ENCODE measurements at regions not wholly inside any gene's neighbourhood (a gene's known extent, or its start where the extent isn't known, plus 50 kb on each side); places are given as distances from the start of the nearest gene placed in this dataset.
"Not testable (repeated sequence)": the region's sequence is repeated elsewhere in the genome, so short reads cannot be mapped to it uniquely, and the experiment has no call there.

- TF ChIP-seq, protein P1, sequence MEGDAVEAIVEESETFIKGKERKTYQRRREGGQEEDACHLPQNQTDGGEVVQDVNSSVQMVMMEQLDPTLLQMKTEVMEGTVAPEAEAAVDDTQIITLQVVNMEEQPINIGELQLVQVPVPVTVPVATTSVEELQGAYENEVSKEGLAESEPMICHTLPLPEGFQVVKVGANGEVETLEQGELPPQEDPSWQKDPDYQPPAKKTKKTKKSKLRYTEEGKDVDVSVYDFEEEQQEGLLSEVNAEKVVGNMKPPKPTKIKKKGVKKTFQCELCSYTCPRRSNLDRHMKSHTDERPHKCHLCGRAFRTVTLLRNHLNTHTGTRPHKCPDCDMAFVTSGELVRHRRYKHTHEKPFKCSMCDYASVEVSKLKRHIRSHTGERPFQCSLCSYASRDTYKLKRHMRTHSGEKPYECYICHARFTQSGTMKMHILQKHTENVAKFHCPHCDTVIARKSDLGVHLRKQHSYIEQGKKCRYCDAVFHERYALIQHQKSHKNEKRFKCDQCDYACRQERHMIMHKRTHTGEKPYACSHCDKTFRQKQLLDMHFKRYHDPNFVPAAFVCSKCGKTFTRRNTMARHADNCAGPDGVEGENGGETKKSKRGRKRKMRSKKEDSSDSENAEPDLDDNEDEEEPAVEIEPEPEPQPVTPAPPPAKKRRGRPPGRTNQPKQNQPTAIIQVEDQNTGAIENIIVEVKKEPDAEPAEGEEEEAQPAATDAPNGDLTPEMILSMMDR (IDR thresholded peaks at IDR 0.05): not testable (repeated sequence)
- TF ChIP-seq POLR2A (IDR thresholded peaks at IDR 0.05): not testable (repeated sequence)
Observed at GRCh38 chr21:9043089-9043488, 1478.3 kb upstream of the TPTE start.

Data from stomach (tissue), 4 donors.